MCF 10A (cell line): ENCODE measurements at regions not wholly inside any gene's neighbourhood (a gene's known extent, or its start where the extent isn't known, plus 50 kb on each side); places are given as distances from the start of the nearest gene placed in this dataset.
"Not testable (repeated sequence)": the region's sequence is repeated elsewhere in the genome, so short reads cannot be mapped to it uniquely, and the experiment has no call there.

Source experiments
- BruUV-seq: library from RNA; stranded (reverse); fragments of 400-500 nt; replicated peaks from 2 replicates; lab custom pipeline; 2021; lab: Mats Ljungman, UMichigan
- CTCF ChIA-PET: fragments of 300-600 bp; sonication (Branson Sonifier 250); formaldehyde crosslinking; extraction: SDS; loops from one replicate; lab custom pipeline; 2021; ENCODE audit warnings: antibody characterized with exemption, inconsistent platforms; lab: Yijun Ruan, JAX
- POLR2A ChIA-PET: fragments of 300-600, 350-650 bp; sonication (Branson Sonifier 250); formaldehyde crosslinking; extraction: SDS; loops from one replicate; lab custom pipeline; 2020; ENCODE audit warnings: antibody characterized with exemption, inconsistent platforms; lab: Yijun Ruan, JAX
- DNase-seq: peaks from one replicate; pipeline ENCODE4 v3.0.0-alpha.2; 2018; ENCODE audit not compliant: unreplicated experiment
- H3K27ac Mint-ChIP-seq: one replicate; pipeline ENCODE4 v1.8.0; 2022; ENCODE audit warnings: mild to moderate bottlenecking, low read depth, mixed read lengths; ENCODE audit not compliant: unreplicated experiment
- H3K27me3 Mint-ChIP-seq: one replicate; pipeline ENCODE4 v1.8.0; 2022; ENCODE audit warnings: mixed read lengths; ENCODE audit not compliant: insufficient read depth, unreplicated experiment
- H3K36me3 Mint-ChIP-seq: one replicate; pipeline ENCODE4 v1.8.0; 2022; ENCODE audit warnings: mild to moderate bottlenecking, moderate library complexity, mixed read lengths; ENCODE audit not compliant: insufficient read depth, unreplicated experiment
- H3K4me1 Mint-ChIP-seq: one replicate; pipeline ENCODE4 v1.8.0; 2022; ENCODE audit warnings: mixed read lengths; ENCODE audit not compliant: insufficient read depth, unreplicated experiment
- H3K4me3 Mint-ChIP-seq: one replicate; pipeline ENCODE4 v1.8.0; 2022; ENCODE audit warnings: mild to moderate bottlenecking, moderate library complexity, mixed read lengths; ENCODE audit not compliant: unreplicated experiment
- H3K9me3 Mint-ChIP-seq: one replicate; pipeline ENCODE4 v1.8.0; 2022; ENCODE audit warnings: mixed read lengths; ENCODE audit not compliant: unreplicated experiment
- CTCF ChIP-seq: fragments of 200-600 bp; IDR thresholded peaks from one replicate; pipeline ENCODE4 v1.8.0; 2022; ENCODE audit warnings: antibody characterized with exemption, mild to moderate bottlenecking; ENCODE audit not compliant: unreplicated experiment
- intact Hi-C: fragments of 100-400 bp; cut with micrococcal nuclease; formaldehyde crosslinking; loops from 2 replicates; pipeline ENCODE4 v1.14.1; 2022

DNA sequence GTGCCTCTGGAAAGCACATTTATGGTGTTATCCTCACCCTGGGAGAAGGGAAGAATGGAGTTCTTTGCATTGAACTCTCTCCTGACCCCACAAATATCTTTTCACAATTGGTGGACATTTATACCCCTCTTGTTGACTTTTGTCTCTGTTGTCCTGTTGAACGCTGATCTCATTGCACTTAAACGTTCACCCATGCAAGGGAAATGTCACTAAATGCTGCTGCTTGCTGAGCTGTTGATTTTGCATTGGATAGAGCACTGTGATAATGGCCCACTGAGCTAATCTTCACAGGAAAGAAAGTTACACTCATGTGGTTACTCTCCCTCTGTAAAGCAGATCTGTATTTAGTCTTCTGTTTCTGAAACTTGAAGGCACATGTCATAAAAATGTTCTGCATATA lies 133.4 kb downstream of the FZD1 start:
- peaks cover 19% of the 10 kb centered on the region for H3K27me3 Mint-ChIP-seq
- no TSS peak for BruUV-seq
- no peak for DNase-seq
- no peak overlapping the region for H3K27ac Mint-ChIP-seq
- peaks cover 8% of the 10 kb centered on the region for H3K9me3 Mint-ChIP-seq
- no peaks in the 10 kb centered on the region for H3K4me1 Mint-ChIP-seq
- POLR2A ChIA-PET: no interaction called here
- no peak for TF ChIP-seq CTCF
- CTCF ChIA-PET: interaction anchor here (0.7 kb wide), 1 partner anchor 53 kb away, joined by 4 read pairs; no protein-coding TSS in a partner anchor
- intact Hi-C loops: no loop called here
- no peak overlapping the region for H3K4me3 Mint-ChIP-seq
- no peaks in the 10 kb centered on the region for H3K36me3 Mint-ChIP-seq

GRCh38 chr7:91398341-91398740 lies 134.1 kb downstream of the FZD1 start:
- Mint-ChIP-seq H3K4me1 (no peaks in the 10 kb centered on the region), H3K27me3 (peaks cover 19% of the 10 kb centered on the region), H3K36me3 (no peaks in the 10 kb centered on the region), H3K4me3 (no peak overlapping the region), H3K27ac (no peak overlapping the region), H3K9me3 (peaks cover 8% of the 10 kb centered on the region)
- ChIA-PET CTCF (interaction anchor here (0.8 kb wide), 1 partner anchor 97 kb away, joined by 5 read pairs; no protein-coding TSS in a partner anchor), POLR2A (no interaction called here)
- DNase-seq: no peak
- intact Hi-C loops: no loop called here
- BruUV-seq: no TSS peak
- no peak for TF ChIP-seq CTCF

GRCh38 chr7:91405092-91405788 lies 141.0 kb downstream of the FZD1 start:
- Mint-ChIP-seq H3K27ac (no peak overlapping the region), H3K9me3 (peaks cover 8% of the 10 kb centered on the region), H3K4me1 (no peaks in the 10 kb centered on the region), H3K36me3 (no peaks in the 10 kb centered on the region), H3K4me3 (no peak overlapping the region), H3K27me3 (peaks cover 10% of the 10 kb centered on the region)
- CTCF ChIA-PET: no interaction called here
- POLR2A ChIA-PET: no interaction called here
- BruUV-seq: no TSS peak
- DNase-seq: no peak
- TF ChIP-seq CTCF: no peak
- intact Hi-C loops: no loop called here

DNA sequence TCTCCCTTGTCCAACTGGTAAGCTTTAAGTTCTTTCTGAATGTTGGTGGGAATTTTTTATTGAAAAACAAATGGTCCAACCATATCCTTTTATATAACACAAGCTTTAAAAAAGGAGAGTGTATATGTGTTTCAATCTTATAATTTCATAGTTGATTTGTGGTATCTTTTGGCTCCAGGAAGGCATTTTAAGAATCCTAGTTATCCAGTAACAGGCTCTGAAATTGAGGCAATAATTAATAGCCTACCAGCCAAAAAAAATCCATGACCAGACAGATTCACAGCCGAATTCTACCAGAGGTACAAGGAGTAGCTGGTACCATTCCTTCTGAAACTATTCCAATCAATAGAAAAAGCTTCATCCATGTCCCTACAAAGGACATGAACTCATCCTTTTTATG lies 141.6 kb downstream of the FZD1 start:
- intact Hi-C loops, DNase-seq, POLR2A ChIA-PET, H3K36me3 Mint-ChIP-seq, H3K9me3 Mint-ChIP-seq, H3K4me1 Mint-ChIP-seq, H3K4me3 Mint-ChIP-seq, BruUV-seq, H3K27ac Mint-ChIP-seq, CTCF ChIA-PET: not testable (repeated sequence)
- peaks cover 16% of the 10 kb centered on the region for H3K27me3 Mint-ChIP-seq
